ENCODE measurements at regions not wholly inside any gene's neighbourhood (a gene's known extent, or its start where the extent isn't known, plus 50 kb on each side); places are given as distances from the start of the nearest gene placed in this dataset.

- Histone ChIP-seq H3K4me2 (ENCODE audit: low read depth, low read length) (no peak overlapping the region), H3K9ac (ENCODE audit: low read length) (no peak overlapping the region), H3K79me2 (ENCODE audit: low read length) (no peaks in the 10 kb centered on the region), H3K4me1 (ENCODE audit: low read length) (no peaks in the 10 kb centered on the region), H3K27ac (ENCODE audit: low read length) (no peak overlapping the region), H3F3A (ENCODE audit: insufficient read depth, low read length) (no peaks in the 10 kb centered on the region), H3K36me3 (replicated peaks; ENCODE audit: insufficient read depth, low read length) (no peaks in the 10 kb centered on the region), H3K4me3 (ENCODE audit: low read length) (no peak overlapping the region), H3K9me2 (replicated peaks; ENCODE audit: insufficient read depth, low read length) (no peaks in the 10 kb centered on the region), H2AFZ (ENCODE audit: low read length) (no peak overlapping the region), H3K9me3 (replicated peaks; ENCODE audit: insufficient read depth, low read length) (no peaks in the 10 kb centered on the region; the same call in 1 of the 2 replicates), H4K20me1 (ENCODE audit: insufficient read depth, low read length) (no peaks in the 10 kb centered on the region), H3K27me3 (replicated peaks; ENCODE audit: insufficient read depth, low read length) (no peaks in the 10 kb centered on the region)
- DNase-seq = no peak
- no peak for TF ChIP-seq EZH2 (optimal IDR thresholded peaks at IDR 0.05; ENCODE audit: low read depth, low read length)
These were observed 740.3 kb downstream of the CENPC start for GRCh38 chr4:66804979-66805378.

- H3K27ac ChIP-seq (ENCODE audit: low read length) = no peak overlapping the region
- H3K4me2 ChIP-seq (ENCODE audit: low read depth, low read length) = no peak overlapping the region
- H3K9me3 ChIP-seq (replicated peaks; ENCODE audit: insufficient read depth, low read length) = no peaks in the 10 kb centered on the region
- H3K4me3 ChIP-seq (ENCODE audit: low read length) = no peak overlapping the region
- DNase-seq = no peak
- H3F3A ChIP-seq (ENCODE audit: insufficient read depth, low read length) = no peaks in the 10 kb centered on the region
- H3K4me1 ChIP-seq (ENCODE audit: low read length) = no peaks in the 10 kb centered on the region
- H3K27me3 ChIP-seq (replicated peaks; ENCODE audit: insufficient read depth, low read length) = no peaks in the 10 kb centered on the region
- H3K36me3 ChIP-seq (replicated peaks; ENCODE audit: insufficient read depth, low read length) = no peaks in the 10 kb centered on the region
- no peak overlapping the region for H2AFZ ChIP-seq (ENCODE audit: low read length)
- TF ChIP-seq EZH2 (optimal IDR thresholded peaks at IDR 0.05; ENCODE audit: low read depth, low read length) (no peak), EZH2phosphoT487 (IDR thresholded peaks at IDR 0.05; ENCODE audit: low read length) (no peak), CTCF (IDR thresholded peaks at IDR 0.05; ENCODE audit: low read length) (no peak)
- H4K20me1 ChIP-seq (ENCODE audit: insufficient read depth, low read length) = no peaks in the 10 kb centered on the region
- no peak overlapping the region for H3K9ac ChIP-seq (ENCODE audit: low read length)
- no peaks in the 10 kb centered on the region for H3K79me2 ChIP-seq (ENCODE audit: low read length)
- H3K9me2 ChIP-seq (replicated peaks; ENCODE audit: insufficient read depth, low read length) = no peaks in the 10 kb centered on the region
These were observed 747.7 kb downstream of the CENPC start for GRCh38 chr4:66797608-66798007.

GRCh38 chr4:66795724-66796123 is 749.6 kb downstream of the CENPC start:
- Histone ChIP-seq H3K79me2 (ENCODE audit: low read length) (no peaks in the 10 kb centered on the region), H3K36me3 (replicated peaks; ENCODE audit: insufficient read depth, low read length) (no peaks in the 10 kb centered on the region), H3K4me2 (ENCODE audit: low read depth, low read length) (no peak overlapping the region), H3K9me3 (replicated peaks; ENCODE audit: insufficient read depth, low read length) (no peaks in the 10 kb centered on the region), H3K9ac (ENCODE audit: low read length) (no peak overlapping the region), H3K9me2 (replicated peaks; ENCODE audit: insufficient read depth, low read length) (no peaks in the 10 kb centered on the region), H3K27me3 (replicated peaks; ENCODE audit: insufficient read depth, low read length) (no peaks in the 10 kb centered on the region), H3K4me1 (ENCODE audit: low read length) (no peaks in the 10 kb centered on the region), H3K27ac (ENCODE audit: low read length) (no peak overlapping the region), H4K20me1 (ENCODE audit: insufficient read depth, low read length) (no peaks in the 10 kb centered on the region), H3K4me3 (ENCODE audit: low read length) (no peak overlapping the region), H2AFZ (ENCODE audit: low read length) (no peak overlapping the region), H3F3A (ENCODE audit: insufficient read depth, low read length) (no peaks in the 10 kb centered on the region)
- DNase-seq = no peak
- TF ChIP-seq EZH2 (optimal IDR thresholded peaks at IDR 0.05; ENCODE audit: low read depth, low read length) = no peak
- no peak for TF ChIP-seq CTCF (IDR thresholded peaks at IDR 0.05; ENCODE audit: low read length)
- no peak for TF ChIP-seq EZH2phosphoT487 (IDR thresholded peaks at IDR 0.05; ENCODE audit: low read length)

- H3K27ac ChIP-seq (ENCODE audit: low read length) = no peak overlapping the region
- no peak overlapping the region for H3K4me2 ChIP-seq (ENCODE audit: low read depth, low read length)
- no peaks in the 10 kb centered on the region for H3K36me3 ChIP-seq (replicated peaks; ENCODE audit: insufficient read depth, low read length)
- H3K4me3 ChIP-seq (ENCODE audit: low read length) = no peak overlapping the region
- no peaks in the 10 kb centered on the region for H3K4me1 ChIP-seq (ENCODE audit: low read length)
- H3K9ac ChIP-seq (ENCODE audit: low read length) = no peak overlapping the region
- TF ChIP-seq EZH2 (optimal IDR thresholded peaks at IDR 0.05; ENCODE audit: low read depth, low read length) = no peak
- no peak for TF ChIP-seq EZH2phosphoT487 (IDR thresholded peaks at IDR 0.05; ENCODE audit: low read length)
- no peak for TF ChIP-seq CTCF (IDR thresholded peaks at IDR 0.05; ENCODE audit: low read length)
- H3K79me2 ChIP-seq (ENCODE audit: low read length) = no peaks in the 10 kb centered on the region
- no peak for DNase-seq
- no peaks in the 10 kb centered on the region for H3F3A ChIP-seq (ENCODE audit: insufficient read depth, low read length)
- no peaks in the 10 kb centered on the region for H3K9me2 ChIP-seq (replicated peaks; ENCODE audit: insufficient read depth, low read length)
- H2AFZ ChIP-seq (ENCODE audit: low read length) = no peak overlapping the region
- no peaks in the 10 kb centered on the region for H3K9me3 ChIP-seq (replicated peaks; ENCODE audit: insufficient read depth, low read length)
- no peaks in the 10 kb centered on the region for H4K20me1 ChIP-seq (ENCODE audit: insufficient read depth, low read length)
- H3K27me3 ChIP-seq (replicated peaks; ENCODE audit: insufficient read depth, low read length) = no peaks in the 10 kb centered on the region
These were observed 750.8 kb downstream of the CENPC start for GRCh38 chr4:66794390-66795034.

Data from MM.1S (cell line).